Prostate gland (tissue), 2 donors: ENCODE measurements at regions not wholly inside any gene's neighbourhood (a gene's known extent, or its start where the extent isn't known, plus 50 kb on each side); places are given as distances from the start of the nearest gene placed in this dataset.

Experiments used
- CTCF ChIP-seq, 4 experiments: fragments of 200-600 bp in 2 of 4; fragments of 450-650 bp in 2 of 4; sonication (generic) in 2 of 4; IDR thresholded peaks; 1 replicate in 3 of 4; 2 replicates in 1 of 4; pipeline ENCODE4 v1.5.1; 2016 to 2019; ENCODE audit warnings: antibody characterized with exemption in 4 of 4, mild to moderate bottlenecking in 2 of 4, moderate library complexity in 2 of 4
- POLR2A ChIP-seq: fragments of 450-650 bp; IDR thresholded peaks from one replicate; pipeline ENCODE4 v1.6.1; 2016; ENCODE audit warnings: antibody characterized with exemption, mild to moderate bottlenecking
- POLR2AphosphoS5 ChIP-seq: sonication (generic); formaldehyde crosslinking; IDR thresholded peaks from one replicate; pipeline ENCODE4 v1.6.1; 2017; ENCODE audit warnings: antibody characterized with exemption

GRCh38 chr19:29401712-29402421, 123.9 kb upstream of the VSTM2B start:
- TF ChIP-seq CTCF (IDR thresholded peaks at IDR 0.05) (no peak), POLR2AphosphoS5 (no peak), POLR2A (no peak)
